Stimulated activated CD4-positive, alpha-beta T cell treated with anti-CD3 and anti-CD28 coated beads, TNF-alpha, amount 100 ng/mL, for 48 hours (primary cell): ENCODE measurements at regions not wholly inside any gene's neighbourhood (a gene's known extent, or its start where the extent isn't known, plus 50 kb on each side); places are given as distances from the start of the nearest gene placed in this dataset.
"Not testable (repeated sequence)": the region's sequence is repeated elsewhere in the genome, so short reads cannot be mapped to it uniquely, and the experiment has no call there.

ENCODE experiments used
- DNase-seq, 3 donors: peaks; one replicate each; pipeline ENCODE4 v3.0.0-alpha.2; 2020; ENCODE audit warnings: low read depth in 3 of 3

- DNase-seq = no peak
These were observed 971.5 kb downstream of the EFNA5 start for GRCh38 chr5:106699198-106699597.

- DNase-seq = no peak
These were observed 972.6 kb downstream of the EFNA5 start for GRCh38 chr5:106698169-106698568.

GRCh38 chr5:106691701-106692100 is 979.0 kb downstream of the EFNA5 start:
- no peak for DNase-seq

GRCh38 chr5:106690585-106690984 is 980.2 kb downstream of the EFNA5 start:
- no peak for DNase-seq

- no peak for DNase-seq
These were observed 990.4 kb downstream of the EFNA5 start for GRCh38 chr5:106680330-106680729.

- DNase-seq = no peak
These were observed 993.7 kb downstream of the EFNA5 start for GRCh38 chr5:106677057-106677456.

- no peak for DNase-seq
These were observed 995.0 kb downstream of the EFNA5 start for GRCh38 chr5:106675687-106676086.

- DNase-seq = no peak
These were observed 996.8 kb downstream of the EFNA5 start for GRCh38 chr5:106673941-106674340.

GRCh38 chr5:106661866-106662265 is 1008.9 kb downstream of the EFNA5 start:
- DNase-seq = no peak

GRCh38 chr5:106660681-106661080 is 1010.1 kb downstream of the EFNA5 start:
- no peak for DNase-seq

GRCh38 chr5:106658150-106658549 is 1012.6 kb downstream of the EFNA5 start:
- no peak for DNase-seq

GRCh38 chr5:106656821-106657220 is 1013.9 kb downstream of the EFNA5 start:
- DNase-seq = no peak

GRCh38 chr5:106649031-106649430 is 1021.7 kb downstream of the EFNA5 start:
- DNase-seq = no peak

GRCh38 chr5:106648401-106648800 is 1022.3 kb downstream of the EFNA5 start:
- no peak for DNase-seq

- DNase-seq = no peak
These were observed 1024.6 kb downstream of the EFNA5 start for GRCh38 chr5:106646106-106646505.

GRCh38 chr5:106640511-106640910 is 1030.2 kb downstream of the EFNA5 start:
- DNase-seq = no peak

- no peak for DNase-seq
These were observed 1031.2 kb downstream of the EFNA5 start for GRCh38 chr5:106639488-106639887.

GRCh38 chr5:106637275-106637674 is 1033.5 kb downstream of the EFNA5 start:
- DNase-seq = no peak

- DNase-seq = no peak
These were observed 1036.4 kb downstream of the EFNA5 start for GRCh38 chr5:106634375-106634774.

GRCh38 chr5:106633825-106634224 is 1036.9 kb downstream of the EFNA5 start:
- DNase-seq = no peak

GRCh38 chr5:106628456-106628855 is 1042.3 kb downstream of the EFNA5 start:
- DNase-seq = not testable (repeated sequence)

- no peak for DNase-seq
These were observed 1060.7 kb downstream of the EFNA5 start for GRCh38 chr5:106610041-106610440.

- DNase-seq = no peak
These were observed 1069.1 kb downstream of the EFNA5 start for GRCh38 chr5:106601620-106602019.

GRCh38 chr5:106600803-106601202 is 1069.9 kb downstream of the EFNA5 start:
- DNase-seq = no peak

GRCh38 chr5:106595864-106596263 is 1074.9 kb downstream of the EFNA5 start:
- no peak for DNase-seq
